GM12864 (cell line): ENCODE measurements at regions not wholly inside any gene's neighbourhood (a gene's known extent, or its start where the extent isn't known, plus 50 kb on each side); places are given as distances from the start of the nearest gene placed in this dataset.

Source experiments
- DNase-seq: peaks from one replicate; pipeline ENCODE4 v3.0.0-alpha.2; 2011; ENCODE audit warnings: low read depth
- H3K4me3 ChIP-seq: 2 replicates; pipeline ENCODE4 v1.5.1; 2011; ENCODE audit warnings: mild to moderate bottlenecking, low read depth, low read length, control low read depth
- CTCF ChIP-seq: IDR thresholded peaks from 2 replicates; pipeline ENCODE4 v1.5.1; 2011; ENCODE audit warnings: low read depth, mild to moderate bottlenecking, moderate library complexity, low read length, control low read depth, inconsistent platforms; ENCODE audit errors: missing control alignments

- TF ChIP-seq CTCF: no peak
- no peak for DNase-seq
- H3K4me3 ChIP-seq: no peak overlapping the region
These were observed 722.8 kb upstream of the SOX9 start for GRCh38 chr17:71398025-71398424.

GRCh38 chr17:71398800-71399219 is 722.0 kb upstream of the SOX9 start:
- no peak for DNase-seq
- no peak for TF ChIP-seq CTCF
- H3K4me3 ChIP-seq: no peak overlapping the region

- no peak for DNase-seq
- no peak for TF ChIP-seq CTCF
- no peak overlapping the region for H3K4me3 ChIP-seq
These were observed 721.6 kb upstream of the SOX9 start for GRCh38 chr17:71399221-71399620.

GRCh38 chr17:71399649-71400048 is 721.2 kb upstream of the SOX9 start:
- no peak overlapping the region for H3K4me3 ChIP-seq
- TF ChIP-seq CTCF: no peak
- DNase-seq: no peak

GRCh38 chr17:71402007-71402406 is 718.8 kb upstream of the SOX9 start:
- no peak for DNase-seq
- TF ChIP-seq CTCF: no peak
- H3K4me3 ChIP-seq: no peak overlapping the region

GRCh38 chr17:71402661-71403141 is 718.1 kb upstream of the SOX9 start:
- no peak for TF ChIP-seq CTCF
- no peak overlapping the region for H3K4me3 ChIP-seq
- DNase-seq: no peak

- DNase-seq: no peak
- no peak overlapping the region for H3K4me3 ChIP-seq
- no peak for TF ChIP-seq CTCF
These were observed 715.7 kb upstream of the SOX9 start for GRCh38 chr17:71405101-71405500.
